GM23248 (cell line): ENCODE measurements at regions not wholly inside any gene's neighbourhood (a gene's known extent, or its start where the extent isn't known, plus 50 kb on each side); places are given as distances from the start of the nearest gene placed in this dataset.
"Not testable (repeated sequence)": the region's sequence is repeated elsewhere in the genome, so short reads cannot be mapped to it uniquely, and the experiment has no call there.

Experiments
- EZH2 ChIP-seq: fragments of 200-600 bp; sonication (generic); IDR thresholded peaks from 2 replicates; pipeline ENCODE4 v1.6.1; 2018; ENCODE audit warnings: antibody characterized with exemption, mild to moderate bottlenecking; ENCODE audit not compliant: insufficient read depth, poor library complexity, severe bottlenecking
- EZH2phosphoT487 ChIP-seq: fragments of 200-600 bp; sonication (generic); IDR thresholded peaks from 2 replicates; pipeline ENCODE4 v1.6.1; 2018; ENCODE audit warnings: antibody characterized with exemption, moderate library complexity, mild to moderate bottlenecking, low read depth; ENCODE audit not compliant: insufficient read depth

GRCh38 chr10:30740774-30741173 is 111.2 kb upstream of the LYZL2 start:
- not testable (repeated sequence) for TF ChIP-seq EZH2phosphoT487, EZH2
